HepG2 (cell line): ENCODE measurements at regions not wholly inside any gene's neighbourhood (a gene's known extent, or its start where the extent isn't known, plus 50 kb on each side); places are given as distances from the start of the nearest gene placed in this dataset.

ENCODE experiments used
- ARNT ChIP-seq: fragments of 450-650 bp; IDR thresholded peaks from 2 replicates; pipeline ENCODE4 v1.6.1; 2017
- CEBPB ChIP-seq: IDR thresholded peaks from 2 replicates; pipeline ENCODE4 v1.6.1; 2011; ENCODE audit warnings: low read depth, low read length, improper control_type of control experiment, borderline replicate concordance
- ERF ChIP-seq: IDR thresholded peaks from 2 replicates; pipeline ENCODE4 v1.6.1; 2018; ENCODE audit warnings: missing biosample characterization, missing genetic modification reagents
- ESRRA ChIP-seq: sonication (generic); formaldehyde crosslinking; IDR thresholded peaks from 2 replicates; pipeline ENCODE4 v1.5.1; 2020; ENCODE audit warnings: mild to moderate bottlenecking, low read depth, missing genetic modification reagents
- FOXJ3 ChIP-seq: sonication (generic); formaldehyde crosslinking; IDR thresholded peaks from 2 replicates; pipeline ENCODE4 v1.4.0; 2020; ENCODE audit warnings: missing genetic modification reagents, mild to moderate bottlenecking, borderline replicate concordance
- HNF4G ChIP-seq, 2 experiments: sonication (generic) in 1 of 2; formaldehyde crosslinking in 1 of 2; IDR thresholded peaks; 2 replicates each; pipeline versions ENCODE4 v1.4.0 to v1.6.1; 2011 to 2020; ENCODE audit warnings: borderline replicate concordance in 2 of 2, low read depth in 2 of 2, mild to moderate bottlenecking in 2 of 2, low read length in 1 of 2, missing genetic modification reagents in 1 of 2, moderate library complexity in 1 of 2
- MIER2 ChIP-seq: IDR thresholded peaks from 2 replicates; pipeline ENCODE4 v1.6.1; 2016; ENCODE audit warnings: missing biosample characterization, missing genetic modification reagents
- NFRKB ChIP-seq: fragments of 450-650 bp; IDR thresholded peaks from 2 replicates; pipeline ENCODE4 v1.6.1; 2017
- PAX8 ChIP-seq: sonication (generic); formaldehyde crosslinking; IDR thresholded peaks from 2 replicates; pipeline ENCODE4 v1.8.0; 2022; ENCODE audit warnings: mild to moderate bottlenecking, missing genetic modification reagents, borderline replicate concordance
- POLR2AphosphoS5 ChIP-seq: IDR thresholded peaks from 2 replicates; pipeline ENCODE4 v1.6.1; 2012; ENCODE audit warnings: low read depth, low read length
- PTBP1 ChIP-seq: fragments of 200-400 bp; formaldehyde crosslinking; IDR thresholded peaks from 2 replicates; pipeline ENCODE4 v1.6.1; 2018; ENCODE audit warnings: low read length, low read depth; ENCODE audit not compliant: poor library complexity, severe bottlenecking
- SMC3 ChIP-seq: IDR thresholded peaks from 2 replicates; pipeline ENCODE4 v1.6.1; 2011; ENCODE audit warnings: low read length, improper control_type of control experiment
- TARDBP ChIP-seq: sonication (generic); formaldehyde crosslinking; IDR thresholded peaks from 2 replicates; pipeline ENCODE4 v1.8.0; 2022; ENCODE audit warnings: mild to moderate bottlenecking, missing genetic modification reagents
- ZBTB21 ChIP-seq: sonication (generic); formaldehyde crosslinking; IDR thresholded peaks from 2 replicates; pipeline ENCODE4 v1.4.0; 2020; ENCODE audit warnings: missing genetic modification reagents
- ZBTB7A ChIP-seq: sonication (generic); formaldehyde crosslinking; IDR thresholded peaks from 2 replicates; pipeline ENCODE4 v1.8.0; 2022; ENCODE audit warnings: mild to moderate bottlenecking, missing genetic modification reagents
- ZNF160 ChIP-seq: sonication (generic); formaldehyde crosslinking; IDR thresholded peaks from 2 replicates; pipeline ENCODE4 v1.8.0; 2022; ENCODE audit warnings: mild to moderate bottlenecking, inconsistent platforms, missing genetic modification reagents
- ZNF350 ChIP-seq: sonication (generic); formaldehyde crosslinking; IDR thresholded peaks from 2 replicates; pipeline ENCODE4 v1.4.0; 2020; ENCODE audit warnings: mild to moderate bottlenecking, low read depth, missing genetic modification reagents, borderline replicate concordance
- ZNF652 ChIP-seq: IDR thresholded peaks from 2 replicates; pipeline ENCODE4 v1.6.1; 2016; ENCODE audit warnings: low read depth, borderline replicate concordance
- ZNF749 ChIP-seq: sonication (generic); formaldehyde crosslinking; IDR thresholded peaks from 2 replicates; pipeline ENCODE4 v1.8.0; 2022; ENCODE audit warnings: mild to moderate bottlenecking, missing genetic modification reagents, moderate library complexity, borderline replicate concordance
- ZNF792 ChIP-seq: IDR thresholded peaks from 2 replicates; pipeline ENCODE4 v1.6.1; 2016
- TF ChIP-seq, protein P1 (sequence below): sonication (generic); formaldehyde crosslinking; IDR thresholded peaks from 2 replicates; pipeline ENCODE4 v1.4.0; 2020; ENCODE audit warnings: missing genetic modification reagents, borderline replicate concordance
- TF ChIP-seq, protein P2 (sequence below): sonication (generic); formaldehyde crosslinking; IDR thresholded peaks from 2 replicates; pipeline ENCODE4 v1.4.0; 2020; ENCODE audit warnings: missing genetic modification reagents
- TF ChIP-seq, protein P3 (sequence below): sonication (generic); formaldehyde crosslinking; IDR thresholded peaks from 2 replicates; pipeline ENCODE4 v1.4.0; 2020; ENCODE audit warnings: missing genetic modification reagents
- TF ChIP-seq, protein P4 (sequence below): sonication (generic); formaldehyde crosslinking; IDR thresholded peaks from 2 replicates; pipeline ENCODE4 v1.4.0; 2020; ENCODE audit warnings: missing genetic modification reagents, mild to moderate bottlenecking, borderline replicate concordance

DNA sequence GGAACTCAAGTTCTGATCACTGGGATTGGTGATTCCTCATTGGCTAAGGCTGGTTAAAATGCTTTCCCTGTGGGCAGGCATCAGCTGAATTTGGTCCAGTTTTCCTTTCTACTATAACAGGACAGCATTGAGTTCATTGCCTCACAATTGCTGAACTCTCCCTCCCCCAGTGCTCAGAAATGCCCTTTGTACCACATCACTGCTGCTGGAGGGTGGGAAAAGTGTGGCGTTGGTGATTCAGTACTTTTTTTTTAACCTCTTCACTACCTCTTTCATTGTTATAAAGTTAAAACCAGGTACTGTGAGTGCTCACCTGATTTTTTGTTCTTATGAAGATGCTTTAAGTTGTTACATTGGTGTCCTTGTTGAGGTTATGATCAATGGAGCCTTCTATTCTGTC, 69.3 kb upstream of the IL2 start (continued):
- TF ChIP-seq FOXJ3 (CRISPR knock-in tag) (no peak), ZNF350 (CRISPR knock-in tag) (no peak), CEBPB (peak; percentile 34; the same call in 1 of the 2 replicates), SMC3 (no peak), ZBTB7A (CRISPR knock-in tag) (no peak), ZNF652 (peak; percentile 91), PAX8 (CRISPR knock-in tag) (no peak), ZNF749 (no peak), TARDBP (no peak), POLR2AphosphoS5 (no peak), PTBP1 (no peak), ARNT (no peak), HNF4G (IDR thresholded peaks at IDR 0.05; ENCODE audit: borderline replicate concordance, low read depth, low read length) (peak; percentile 74), HNF4G (CRISPR knock-in tag; IDR thresholded peaks at IDR 0.05; ENCODE audit: borderline replicate concordance, low read depth) (no peak), MIER2 (CRISPR knock-in tag) (no peak), ZNF792 (CRISPR knock-in tag) (no peak), ERF (no peak), ESRRA (CRISPR knock-in tag) (no peak), ZNF160 (CRISPR knock-in tag) (no peak), ZBTB21 (no peak), NFRKB (no peak)
- TF ChIP-seq, protein P1, sequence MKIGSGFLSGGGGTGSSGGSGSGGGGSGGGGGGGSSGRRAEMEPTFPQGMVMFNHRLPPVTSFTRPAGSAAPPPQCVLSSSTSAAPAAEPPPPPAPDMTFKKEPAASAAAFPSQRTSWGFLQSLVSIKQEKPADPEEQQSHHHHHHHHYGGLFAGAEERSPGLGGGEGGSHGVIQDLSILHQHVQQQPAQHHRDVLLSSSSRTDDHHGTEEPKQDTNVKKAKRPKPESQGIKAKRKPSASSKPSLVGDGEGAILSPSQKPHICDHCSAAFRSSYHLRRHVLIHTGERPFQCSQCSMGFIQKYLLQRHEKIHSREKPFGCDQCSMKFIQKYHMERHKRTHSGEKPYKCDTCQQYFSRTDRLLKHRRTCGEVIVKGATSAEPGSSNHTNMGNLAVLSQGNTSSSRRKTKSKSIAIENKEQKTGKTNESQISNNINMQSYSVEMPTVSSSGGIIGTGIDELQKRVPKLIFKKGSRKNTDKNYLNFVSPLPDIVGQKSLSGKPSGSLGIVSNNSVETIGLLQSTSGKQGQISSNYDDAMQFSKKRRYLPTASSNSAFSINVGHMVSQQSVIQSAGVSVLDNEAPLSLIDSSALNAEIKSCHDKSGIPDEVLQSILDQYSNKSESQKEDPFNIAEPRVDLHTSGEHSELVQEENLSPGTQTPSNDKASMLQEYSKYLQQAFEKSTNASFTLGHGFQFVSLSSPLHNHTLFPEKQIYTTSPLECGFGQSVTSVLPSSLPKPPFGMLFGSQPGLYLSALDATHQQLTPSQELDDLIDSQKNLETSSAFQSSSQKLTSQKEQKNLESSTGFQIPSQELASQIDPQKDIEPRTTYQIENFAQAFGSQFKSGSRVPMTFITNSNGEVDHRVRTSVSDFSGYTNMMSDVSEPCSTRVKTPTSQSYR, result peak; percentile 80; the same call in 1 of the 2 replicates
- TF ChIP-seq, protein P2, sequence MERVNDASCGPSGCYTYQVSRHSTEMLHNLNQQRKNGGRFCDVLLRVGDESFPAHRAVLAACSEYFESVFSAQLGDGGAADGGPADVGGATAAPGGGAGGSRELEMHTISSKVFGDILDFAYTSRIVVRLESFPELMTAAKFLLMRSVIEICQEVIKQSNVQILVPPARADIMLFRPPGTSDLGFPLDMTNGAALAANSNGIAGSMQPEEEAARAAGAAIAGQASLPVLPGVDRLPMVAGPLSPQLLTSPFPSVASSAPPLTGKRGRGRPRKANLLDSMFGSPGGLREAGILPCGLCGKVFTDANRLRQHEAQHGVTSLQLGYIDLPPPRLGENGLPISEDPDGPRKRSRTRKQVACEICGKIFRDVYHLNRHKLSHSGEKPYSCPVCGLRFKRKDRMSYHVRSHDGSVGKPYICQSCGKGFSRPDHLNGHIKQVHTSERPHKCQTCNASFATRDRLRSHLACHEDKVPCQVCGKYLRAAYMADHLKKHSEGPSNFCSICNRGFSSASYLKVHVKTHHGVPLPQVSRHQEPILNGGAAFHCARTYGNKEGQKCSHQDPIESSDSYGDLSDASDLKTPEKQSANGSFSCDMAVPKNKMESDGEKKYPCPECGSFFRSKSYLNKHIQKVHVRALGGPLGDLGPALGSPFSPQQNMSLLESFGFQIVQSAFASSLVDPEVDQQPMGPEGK, result 0 out of 2 replicates have a peak, but pooled peaks have one; percentile 17
- TF ChIP-seq, protein P3, sequence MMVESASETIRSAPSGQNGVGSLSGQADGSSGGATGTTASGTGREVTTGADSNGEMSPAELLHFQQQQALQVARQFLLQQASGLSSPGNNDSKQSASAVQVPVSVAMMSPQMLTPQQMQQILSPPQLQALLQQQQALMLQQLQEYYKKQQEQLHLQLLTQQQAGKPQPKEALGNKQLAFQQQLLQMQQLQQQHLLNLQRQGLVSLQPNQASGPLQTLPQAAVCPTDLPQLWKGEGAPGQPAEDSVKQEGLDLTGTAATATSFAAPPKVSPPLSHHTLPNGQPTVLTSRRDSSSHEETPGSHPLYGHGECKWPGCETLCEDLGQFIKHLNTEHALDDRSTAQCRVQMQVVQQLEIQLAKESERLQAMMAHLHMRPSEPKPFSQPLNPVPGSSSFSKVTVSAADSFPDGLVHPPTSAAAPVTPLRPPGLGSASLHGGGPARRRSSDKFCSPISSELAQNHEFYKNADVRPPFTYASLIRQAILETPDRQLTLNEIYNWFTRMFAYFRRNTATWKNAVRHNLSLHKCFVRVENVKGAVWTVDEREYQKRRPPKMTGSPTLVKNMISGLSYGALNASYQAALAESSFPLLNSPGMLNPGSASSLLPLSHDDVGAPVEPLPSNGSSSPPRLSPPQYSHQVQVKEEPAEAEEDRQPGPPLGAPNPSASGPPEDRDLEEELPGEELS (CRISPR knock-in tag), result no peak
- TF ChIP-seq, protein P4, sequence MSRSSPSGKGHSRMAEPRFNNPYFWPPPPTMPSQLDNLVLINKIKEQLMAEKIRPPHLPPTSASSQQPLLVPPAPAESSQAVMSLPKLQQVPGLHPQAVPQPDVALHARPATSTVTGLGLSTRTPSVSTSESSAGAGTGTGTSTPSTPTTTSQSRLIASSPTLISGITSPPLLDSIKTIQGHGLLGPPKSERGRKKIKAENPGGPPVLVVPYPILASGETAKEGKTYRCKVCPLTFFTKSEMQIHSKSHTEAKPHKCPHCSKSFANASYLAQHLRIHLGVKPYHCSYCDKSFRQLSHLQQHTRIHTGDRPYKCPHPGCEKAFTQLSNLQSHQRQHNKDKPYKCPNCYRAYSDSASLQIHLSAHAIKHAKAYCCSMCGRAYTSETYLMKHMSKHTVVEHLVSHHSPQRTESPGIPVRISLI (CRISPR knock-in tag), result peak; percentile 42; the same call in 1 of the 2 replicates
